ENCODE measurements at regions not wholly inside any gene's neighbourhood (a gene's known extent, or its start where the extent isn't known, plus 50 kb on each side); places are given as distances from the start of the nearest gene placed in this dataset.

- TF ChIP-seq POLR2A (IDR thresholded peaks at IDR 0.05) (no peak), EP300 (IDR thresholded peaks at IDR 0.05) (no peak)
- TF ChIP-seq, protein P1, sequence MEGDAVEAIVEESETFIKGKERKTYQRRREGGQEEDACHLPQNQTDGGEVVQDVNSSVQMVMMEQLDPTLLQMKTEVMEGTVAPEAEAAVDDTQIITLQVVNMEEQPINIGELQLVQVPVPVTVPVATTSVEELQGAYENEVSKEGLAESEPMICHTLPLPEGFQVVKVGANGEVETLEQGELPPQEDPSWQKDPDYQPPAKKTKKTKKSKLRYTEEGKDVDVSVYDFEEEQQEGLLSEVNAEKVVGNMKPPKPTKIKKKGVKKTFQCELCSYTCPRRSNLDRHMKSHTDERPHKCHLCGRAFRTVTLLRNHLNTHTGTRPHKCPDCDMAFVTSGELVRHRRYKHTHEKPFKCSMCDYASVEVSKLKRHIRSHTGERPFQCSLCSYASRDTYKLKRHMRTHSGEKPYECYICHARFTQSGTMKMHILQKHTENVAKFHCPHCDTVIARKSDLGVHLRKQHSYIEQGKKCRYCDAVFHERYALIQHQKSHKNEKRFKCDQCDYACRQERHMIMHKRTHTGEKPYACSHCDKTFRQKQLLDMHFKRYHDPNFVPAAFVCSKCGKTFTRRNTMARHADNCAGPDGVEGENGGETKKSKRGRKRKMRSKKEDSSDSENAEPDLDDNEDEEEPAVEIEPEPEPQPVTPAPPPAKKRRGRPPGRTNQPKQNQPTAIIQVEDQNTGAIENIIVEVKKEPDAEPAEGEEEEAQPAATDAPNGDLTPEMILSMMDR (IDR thresholded peaks at IDR 0.05) = peak; percentile 20 to 51 (median 48)
- H3K4me3 ChIP-seq = no peak overlapping the region
Measured at GRCh38 chr7:113698556-113699220, 220.1 kb downstream of the PPP1R3A start.

GRCh38 chr7:113694149-113694548, 224.7 kb downstream of the PPP1R3A start:
- TF ChIP-seq, protein P1 (IDR thresholded peaks at IDR 0.05) = no peak
- TF ChIP-seq POLR2A (IDR thresholded peaks at IDR 0.05) = no peak
- Histone ChIP-seq H3K9me3 (no peaks in the 10 kb centered on the region), H3K27ac (no peak overlapping the region), H3K27me3 (no peaks in the 10 kb centered on the region), H3K36me3 (no peaks in the 10 kb centered on the region), H3K4me3 (no peak overlapping the region), H3K4me1 (no peaks in the 10 kb centered on the region)
- WGBS, 2 donors = 90% methylated on average over 1 of the region's 1 CpG
- DNase-seq (ENCODE audit: low spot score in 2 of 2) = no peak

More at GRCh38 chr7:113698556-113699220, 220.1 kb downstream of the PPP1R3A start:
- no peak overlapping the region for H3K27ac ChIP-seq
- no peaks in the 10 kb centered on the region for H3K4me1 ChIP-seq
- no peaks in the 10 kb centered on the region for H3K9me3 ChIP-seq
- H3K27me3 ChIP-seq = no peaks in the 10 kb centered on the region
- 40 to 41% methylated on average over 6 of the region's 6 CpGs for WGBS, 2 donors
- peak in 1 of 2 donors; percentile 16 for DNase-seq (ENCODE audit: low spot score in 2 of 2)
- H3K36me3 ChIP-seq = no peaks in the 10 kb centered on the region

DNA sequence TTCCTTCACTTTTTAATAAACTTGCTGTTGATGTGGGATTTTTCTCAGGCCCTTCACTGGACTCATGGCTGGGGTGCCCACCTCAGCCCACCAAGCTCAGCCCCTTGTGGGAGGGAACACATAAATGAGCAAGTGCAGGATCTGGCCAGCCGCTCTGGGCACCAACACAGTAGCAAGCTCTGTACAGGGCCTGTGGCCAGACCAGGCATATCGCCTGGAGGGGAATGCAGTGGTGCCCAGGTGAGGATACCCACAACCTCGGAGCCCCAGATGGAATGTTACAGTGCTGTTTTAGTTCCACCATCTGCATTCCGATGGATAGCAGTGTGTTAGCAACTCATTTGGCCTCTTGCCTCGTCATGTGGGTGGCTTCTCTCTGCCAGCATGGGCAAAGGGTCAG, 234.6 kb downstream of the PPP1R3A start:
- Histone ChIP-seq H3K27me3 (no peaks in the 10 kb centered on the region), H3K4me1 (peaks cover 0 to 1% (median 0%) of the 10 kb centered on the region in 4 donors), H3K36me3 (no peaks in the 10 kb centered on the region), H3K27ac (no peak overlapping the region), H3K9me3 (no peaks in the 10 kb centered on the region), H3K4me3 (no peak overlapping the region)
- TF ChIP-seq POLR2A (IDR thresholded peaks at IDR 0.05) = no peak
- TF ChIP-seq, protein P1 (IDR thresholded peaks at IDR 0.05) = no peak
- TF ChIP-seq EP300 (IDR thresholded peaks at IDR 0.05) = no peak
- WGBS, 2 donors = 87 to 88% methylated on average over 5 of the region's 5 CpGs
- no peak for DNase-seq (ENCODE audit: low spot score in 2 of 2)

GRCh38 chr7:113677811-113678210, 241.0 kb downstream of the PPP1R3A start:
- H3K9me3 ChIP-seq = no peaks in the 10 kb centered on the region
- no peak overlapping the region for H3K4me3 ChIP-seq
- H3K4me1 ChIP-seq = peaks cover 0 to 16% (median 0%) of the 10 kb centered on the region in 4 donors
- no peaks in the 10 kb centered on the region for H3K27me3 ChIP-seq
- no peak for DNase-seq (ENCODE audit: low spot score in 2 of 2)
- H3K27ac ChIP-seq = no peak overlapping the region
- H3K36me3 ChIP-seq = no peaks in the 10 kb centered on the region
- 38 to 60% methylated on average over 3 of the region's 3 CpGs for WGBS, 2 donors
- TF ChIP-seq EP300 (IDR thresholded peaks at IDR 0.05) (no peak), POLR2A (IDR thresholded peaks at IDR 0.05) (no peak)
- TF ChIP-seq, protein P1 (IDR thresholded peaks at IDR 0.05) = no peak

DNA sequence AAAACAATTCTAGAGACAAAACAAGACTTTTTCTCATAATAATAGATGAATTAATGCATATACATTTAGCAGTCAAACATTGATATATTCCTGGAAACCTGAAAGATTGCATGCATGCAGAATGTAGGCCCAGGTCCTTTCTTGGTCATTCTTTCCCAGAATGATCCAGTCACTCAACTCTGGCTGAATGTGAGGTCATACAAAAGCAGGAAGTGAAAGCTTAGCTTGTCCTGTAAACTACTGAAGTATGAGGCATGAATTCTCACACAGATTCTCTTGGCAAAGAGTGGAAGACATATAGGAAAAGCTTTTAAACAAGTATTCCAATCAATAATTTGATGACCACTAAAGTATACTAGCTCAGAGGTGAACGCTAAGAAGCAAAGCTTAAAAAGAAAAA, 253.9 kb downstream of the PPP1R3A start:
- Histone ChIP-seq H3K9me3 (no peaks in the 10 kb centered on the region), H3K4me1 (no peaks in the 10 kb centered on the region), H3K4me3 (no peak overlapping the region), H3K27me3 (no peaks in the 10 kb centered on the region), H3K27ac (no peak overlapping the region), H3K36me3 (no peaks in the 10 kb centered on the region)
- WGBS, 2 donors = 88 to 95% methylated on average over 1 of the region's 1 CpG
- TF ChIP-seq, protein P1 (IDR thresholded peaks at IDR 0.05) = no peak
- no peak for TF ChIP-seq POLR2A (IDR thresholded peaks at IDR 0.05)
- TF ChIP-seq EP300 (IDR thresholded peaks at IDR 0.05) = no peak
- no peak for DNase-seq (ENCODE audit: low spot score in 2 of 2)
